ENCODE measurements at regions not wholly inside any gene's neighbourhood (a gene's known extent, or its start where the extent isn't known, plus 50 kb on each side); places are given as distances from the start of the nearest gene placed in this dataset.

- no peak for DNase-seq (ENCODE audit: low spot score)
Observed at GRCh38 chr7:41000042-41000441, 702.8 kb downstream of the INHBA start.

- no peak for DNase-seq (ENCODE audit: low spot score)
Observed at GRCh38 chr7:40996233-40996677, 706.6 kb downstream of the INHBA start.

GRCh38 chr7:40990841-40991240 is 712.0 kb downstream of the INHBA start:
- no peak for DNase-seq (ENCODE audit: low spot score)

GRCh38 chr7:40987571-40987970 is 715.3 kb downstream of the INHBA start:
- no peak for DNase-seq (ENCODE audit: low spot score)

DNA sequence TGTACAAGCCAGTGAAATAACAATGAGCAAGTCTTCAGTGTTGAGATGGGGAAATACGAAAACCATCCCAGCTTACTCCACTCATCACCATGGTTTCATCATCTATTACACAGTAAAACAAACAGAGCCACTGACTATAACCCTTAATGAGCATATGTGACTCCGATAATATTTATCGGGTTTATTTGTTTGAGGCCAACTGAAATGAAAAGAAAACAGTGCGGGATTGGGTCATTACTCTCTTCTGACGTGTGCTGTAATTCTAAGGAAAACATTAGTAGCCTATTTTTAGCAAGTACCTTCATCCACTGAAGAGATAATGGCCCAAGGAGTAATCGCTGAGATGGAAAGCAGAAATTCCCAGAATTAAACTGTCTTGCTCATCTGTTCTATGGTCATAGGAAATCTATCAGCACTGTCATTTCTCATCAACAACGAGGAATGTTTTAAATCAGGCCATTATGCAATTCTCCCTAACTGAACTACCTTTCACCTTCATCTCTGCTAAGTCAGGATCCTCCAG is 716.5 kb downstream of the INHBA start:
- no peak for DNase-seq (ENCODE audit: low spot score)

DNA sequence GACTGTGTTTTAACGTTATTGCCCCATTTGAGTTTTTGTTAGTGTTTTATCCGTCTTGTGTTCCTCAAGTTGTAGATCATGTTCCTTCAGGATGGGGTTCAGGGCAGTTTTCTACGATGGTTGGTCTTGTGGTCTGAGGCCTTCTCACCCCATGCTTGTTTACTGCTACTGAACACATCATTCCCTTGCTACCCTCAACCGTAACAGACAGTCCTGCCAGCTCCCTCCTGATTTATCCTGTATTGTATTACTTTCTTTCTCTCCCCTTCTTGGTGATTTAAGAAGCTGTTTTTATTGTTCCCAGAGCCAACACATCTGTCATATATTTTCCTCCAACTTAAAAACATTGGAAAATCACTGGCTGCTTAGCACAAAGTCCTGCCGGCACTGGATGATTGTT is 719.8 kb downstream of the INHBA start:
- no peak for DNase-seq (ENCODE audit: low spot score)

- no peak for DNase-seq (ENCODE audit: low spot score)
Observed at GRCh38 chr7:40979296-40979695, 723.6 kb downstream of the INHBA start.

DNA sequence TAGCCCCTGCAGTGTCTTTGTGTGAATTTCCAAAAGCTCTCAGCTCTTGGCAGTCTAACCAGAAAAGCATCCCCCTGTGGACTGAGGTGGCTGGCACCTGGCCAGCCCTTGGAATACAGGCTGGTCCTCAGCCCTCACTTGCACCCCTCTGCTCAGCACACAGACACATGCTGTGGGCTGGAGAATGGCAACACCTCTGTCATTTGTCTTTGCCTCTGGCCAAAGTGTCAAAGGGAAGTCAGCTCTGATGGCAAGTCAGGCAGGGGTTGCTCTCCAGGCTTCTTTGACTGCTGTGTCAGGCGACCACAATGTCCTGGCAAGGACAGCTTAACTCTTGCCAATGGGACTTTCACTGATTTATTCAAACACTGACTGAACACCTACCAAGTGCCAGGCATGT is 724.8 kb downstream of the INHBA start:
- DNase-seq (ENCODE audit: low spot score), result no peak

DNA sequence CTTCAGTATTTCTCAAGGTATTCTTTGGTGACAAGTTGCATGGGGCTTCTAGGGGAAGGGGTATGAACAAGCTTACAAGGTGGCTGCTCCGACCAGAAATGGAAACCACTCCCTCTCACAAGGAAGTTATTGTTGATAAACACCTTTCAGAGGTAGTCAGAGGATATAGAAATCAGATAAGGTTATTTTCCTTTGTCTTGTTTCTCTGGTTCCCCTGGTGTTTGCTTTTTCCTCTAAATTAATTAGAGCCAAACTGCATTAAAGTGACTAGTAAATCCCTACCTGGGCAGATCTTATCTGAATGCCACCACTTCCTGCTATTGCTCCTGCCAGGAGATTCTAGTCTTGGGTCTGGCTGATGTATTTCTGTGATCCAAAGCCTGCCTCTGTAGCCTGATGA is 725.4 kb downstream of the INHBA start:
- no peak for DNase-seq (ENCODE audit: low spot score)

DNA sequence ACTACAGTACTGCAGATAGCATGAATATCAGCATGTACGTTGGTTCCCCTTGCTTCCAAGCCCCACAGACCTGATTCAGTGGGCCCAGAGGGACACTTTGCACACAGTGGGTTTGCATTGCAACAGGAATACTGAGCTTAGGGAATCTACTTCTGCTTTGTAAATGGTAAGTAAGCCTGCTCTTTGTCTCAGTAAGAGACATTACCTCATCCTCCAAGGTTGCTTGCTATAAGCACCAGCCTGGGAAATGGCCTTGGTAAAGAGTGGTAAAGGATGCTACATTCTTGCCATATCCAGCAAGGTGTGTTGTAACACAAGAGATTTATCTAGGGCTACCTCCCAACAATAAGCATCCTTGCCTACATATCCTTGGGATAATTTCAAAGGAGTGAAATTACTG is 730.5 kb downstream of the INHBA start:
- DNase-seq (ENCODE audit: low spot score), result no peak

DNA sequence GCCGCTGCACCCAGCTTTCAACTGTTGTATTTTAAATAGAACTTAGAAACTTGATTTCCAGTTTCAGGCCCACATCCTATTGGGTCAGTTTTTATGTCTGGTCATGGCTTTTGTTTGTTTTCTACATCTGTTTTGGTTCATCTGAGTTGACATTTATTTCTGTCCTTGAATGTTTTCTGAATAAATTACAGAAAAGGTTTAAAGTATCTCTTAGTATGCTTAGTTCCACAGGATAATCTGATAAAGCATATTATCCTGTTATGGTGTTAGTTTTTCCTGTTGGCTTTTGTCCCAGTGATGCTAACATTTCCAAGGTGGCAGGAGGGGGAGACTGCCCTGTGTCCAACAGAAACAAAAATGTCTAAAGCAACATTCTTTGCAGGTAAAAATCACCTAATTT is 733.2 kb downstream of the INHBA start:
- DNase-seq (ENCODE audit: low spot score), result no peak

DNA sequence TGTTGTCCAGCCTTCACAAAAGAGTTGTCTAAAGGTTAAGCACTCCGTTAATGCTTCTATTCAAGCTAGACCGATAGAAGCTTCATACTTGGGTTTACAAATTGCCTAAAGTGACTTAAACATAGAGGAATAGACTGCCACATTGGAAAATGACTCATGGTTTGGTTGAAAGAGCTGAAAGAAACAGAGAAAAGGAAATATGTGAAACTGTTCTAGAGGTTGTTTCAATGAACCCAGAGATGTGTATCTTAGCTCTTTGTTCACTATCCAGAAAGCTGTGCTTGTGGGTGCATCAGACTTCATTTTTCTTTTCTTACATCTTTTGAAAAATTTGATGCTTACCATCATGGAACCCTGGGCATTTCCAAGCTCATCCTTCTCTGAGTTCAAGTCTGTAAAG is 736.2 kb downstream of the INHBA start:
- no peak for DNase-seq (ENCODE audit: low spot score)

- DNase-seq (ENCODE audit: low spot score), result no peak
Observed at GRCh38 chr7:40965774-40966173, 737.1 kb downstream of the INHBA start.

- no peak for DNase-seq (ENCODE audit: low spot score)
Observed at GRCh38 chr7:40965016-40965415, 737.9 kb downstream of the INHBA start.

- no peak for DNase-seq (ENCODE audit: low spot score)
Observed at GRCh38 chr7:40964610-40965009, 738.3 kb downstream of the INHBA start.

- DNase-seq (ENCODE audit: low spot score), result no peak
Observed at GRCh38 chr7:40959955-40960354, 742.9 kb downstream of the INHBA start.

DNA sequence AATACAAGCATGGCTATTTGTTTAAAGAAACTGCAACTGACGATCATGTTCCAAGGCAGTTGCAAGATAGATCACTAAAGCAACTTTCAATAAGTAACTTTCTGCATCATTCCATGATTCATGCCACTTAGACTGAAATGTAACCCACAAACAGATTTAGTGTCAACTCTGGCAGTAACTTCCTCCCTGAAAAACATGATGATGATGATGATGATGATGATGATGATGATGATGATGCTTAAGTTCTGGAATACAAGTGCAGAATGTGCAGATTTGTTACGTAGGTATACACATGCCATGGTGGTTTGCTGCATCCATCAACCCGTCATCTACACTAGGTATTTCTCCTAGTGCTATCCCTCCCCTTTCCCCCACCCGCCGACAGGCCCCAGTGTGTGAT is 754.7 kb downstream of the INHBA start:
- no peak for DNase-seq (ENCODE audit: low spot score)

DNA sequence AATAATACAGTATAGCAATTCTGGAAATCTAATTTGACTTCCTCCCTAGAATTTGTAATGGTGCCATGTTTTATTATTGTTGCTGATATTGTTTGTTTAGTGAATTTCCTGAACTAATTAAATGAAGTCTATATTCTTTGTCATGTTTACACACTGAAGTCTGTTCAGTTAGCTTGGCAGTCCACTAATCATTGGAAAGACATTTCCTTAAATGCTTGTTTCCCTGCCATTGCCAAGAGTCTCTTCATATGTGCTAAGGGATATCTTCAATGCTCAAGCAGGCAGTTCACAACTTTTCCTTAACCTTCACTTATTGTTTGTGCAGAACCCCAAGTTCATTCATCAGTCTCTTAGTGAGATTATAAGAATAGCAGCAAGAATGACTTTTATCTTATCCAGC is 755.3 kb downstream of the INHBA start:
- DNase-seq (ENCODE audit: low spot score), result no peak

DNA sequence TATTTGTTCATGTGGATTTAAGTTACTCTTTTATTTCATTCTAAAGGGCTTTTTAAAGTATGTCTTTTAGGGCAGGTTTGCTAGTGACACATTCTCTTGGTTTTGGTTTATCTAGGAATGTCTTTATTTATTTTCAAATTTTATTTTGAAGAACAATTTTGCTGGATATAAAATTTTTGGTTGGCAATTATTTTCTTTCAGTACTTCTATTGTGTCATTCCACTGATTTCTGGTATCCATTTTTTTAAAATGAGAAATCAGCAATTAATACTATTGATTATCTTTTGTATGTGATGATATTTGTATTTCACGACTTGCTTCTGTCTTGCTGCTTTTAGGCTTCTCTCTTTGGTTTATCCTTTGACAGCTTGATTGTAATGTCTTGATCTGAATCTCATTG is 756.3 kb downstream of the INHBA start:
- no peak for DNase-seq (ENCODE audit: low spot score)

DNA sequence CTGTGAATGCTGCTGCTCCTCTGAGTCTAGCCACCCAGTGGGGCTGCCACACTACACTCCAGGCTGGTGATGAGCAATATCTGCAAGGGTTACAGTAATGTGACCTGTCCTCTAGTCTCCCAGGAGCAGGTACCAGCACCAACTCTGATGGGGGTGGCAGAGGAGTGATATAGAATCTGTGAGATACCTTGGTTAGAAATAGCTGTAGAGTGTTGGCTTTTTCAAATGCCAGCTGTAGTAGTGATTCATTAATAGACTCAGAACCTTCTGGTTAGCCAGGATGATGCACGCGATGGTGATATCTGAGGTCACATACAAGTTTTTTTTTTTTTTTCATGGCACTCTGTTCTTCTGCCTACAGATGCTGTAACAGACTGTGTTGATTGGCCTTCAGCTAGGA is 757.1 kb downstream of the INHBA start:
- DNase-seq (ENCODE audit: low spot score), result no peak

- DNase-seq (ENCODE audit: low spot score), result no peak
Observed at GRCh38 chr7:40944981-40945585, 757.8 kb downstream of the INHBA start.

DNA sequence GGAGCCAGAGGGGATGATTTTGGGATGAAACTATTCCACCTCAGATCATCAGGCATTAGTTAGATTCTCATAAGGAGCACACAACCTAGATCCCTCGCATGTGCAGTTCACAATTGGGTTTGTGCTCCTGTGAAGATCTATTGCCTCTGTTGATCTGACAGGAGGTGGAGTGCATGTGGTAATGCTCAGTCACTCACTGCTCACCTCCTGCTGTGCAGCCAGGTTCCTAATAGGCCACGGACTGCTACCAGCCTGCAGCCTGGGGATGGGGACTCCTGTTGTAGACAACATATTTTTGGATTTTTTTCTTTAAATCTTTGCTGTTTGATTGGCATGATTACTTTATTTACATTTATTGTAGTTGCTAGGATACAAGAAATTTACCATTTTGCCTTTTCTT is 765.0 kb downstream of the INHBA start:
- no peak for DNase-seq (ENCODE audit: low spot score)

DNA sequence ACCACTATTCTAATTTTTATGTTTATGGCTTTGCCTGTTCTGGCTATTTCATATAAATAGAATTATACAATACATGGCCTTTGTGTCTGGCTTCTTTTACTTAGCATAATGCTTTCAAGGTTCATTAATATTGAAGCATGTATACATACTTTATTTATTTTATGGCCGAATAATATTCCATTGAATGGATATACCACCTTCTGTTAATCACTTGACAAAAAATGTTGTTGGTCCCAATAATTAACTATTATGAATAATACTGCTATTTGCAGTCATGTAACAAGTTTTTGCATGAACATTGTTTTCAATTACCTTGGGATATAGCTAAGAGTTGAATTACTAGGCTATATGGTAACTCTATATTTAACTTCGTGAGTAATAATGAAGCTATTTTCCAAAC is 767.5 kb downstream of the INHBA start:
- DNase-seq (ENCODE audit: low spot score), result no peak

- no peak for DNase-seq (ENCODE audit: low spot score)
Observed at GRCh38 chr7:40923626-40924025, 779.3 kb downstream of the INHBA start.

- DNase-seq (ENCODE audit: low spot score), result no peak
Observed at GRCh38 chr7:40922316-40922670, 780.6 kb downstream of the INHBA start.

All from hematopoietic multipotent progenitor cell treated with erythropoietin and hydrocortisone succinate and interleukin-3 and kit ligand, for 15 days (in vitro differentiated cells).